Osteocyte (in vitro differentiated cells): ENCODE measurements at regions not wholly inside any gene's neighbourhood (a gene's known extent, or its start where the extent isn't known, plus 50 kb on each side); places are given as distances from the start of the nearest gene placed in this dataset.
"Not testable (repeated sequence)": the region's sequence is repeated elsewhere in the genome, so short reads cannot be mapped to it uniquely, and the experiment has no call there.

ENCODE experiments used
- DNase-seq: peaks from one replicate; pipeline ENCODE4 v3.0.0; 2021; ENCODE audit warnings: mixed read lengths; ENCODE audit not compliant: unreplicated experiment; ENCODE audit errors: extremely low spot score
- H3K27ac Mint-ChIP-seq: one replicate; pipeline ENCODE4 v1.8.0; 2021; ENCODE audit warnings: mild to moderate bottlenecking, mixed read lengths; ENCODE audit not compliant: unreplicated experiment
- H3K27me3 Mint-ChIP-seq: one replicate; pipeline ENCODE4 v1.8.0; 2021; ENCODE audit warnings: mixed read lengths; ENCODE audit not compliant: unreplicated experiment
- H3K36me3 Mint-ChIP-seq: one replicate; pipeline ENCODE4 v1.8.0; 2021; ENCODE audit warnings: mixed read lengths; ENCODE audit not compliant: unreplicated experiment
- H3K4me1 Mint-ChIP-seq: one replicate; pipeline ENCODE4 v1.8.0; 2021; ENCODE audit warnings: mixed read lengths; ENCODE audit not compliant: unreplicated experiment
- H3K4me3 Mint-ChIP-seq: one replicate; pipeline ENCODE4 v1.8.0; 2021; ENCODE audit warnings: mild to moderate bottlenecking, moderate library complexity, mixed read lengths; ENCODE audit not compliant: unreplicated experiment
- H3K9me3 Mint-ChIP-seq: one replicate; pipeline ENCODE4 v1.8.0; 2021; ENCODE audit warnings: mixed read lengths; ENCODE audit not compliant: unreplicated experiment
- TF ChIP-seq, protein P1 (sequence below): fragments of 200-600 bp; sonication (generic); IDR thresholded peaks from 2 replicates; pipeline ENCODE4 v1.5.0; 2021; ENCODE audit warnings: antibody characterized with exemption, mild to moderate bottlenecking, moderate library complexity

DNA sequence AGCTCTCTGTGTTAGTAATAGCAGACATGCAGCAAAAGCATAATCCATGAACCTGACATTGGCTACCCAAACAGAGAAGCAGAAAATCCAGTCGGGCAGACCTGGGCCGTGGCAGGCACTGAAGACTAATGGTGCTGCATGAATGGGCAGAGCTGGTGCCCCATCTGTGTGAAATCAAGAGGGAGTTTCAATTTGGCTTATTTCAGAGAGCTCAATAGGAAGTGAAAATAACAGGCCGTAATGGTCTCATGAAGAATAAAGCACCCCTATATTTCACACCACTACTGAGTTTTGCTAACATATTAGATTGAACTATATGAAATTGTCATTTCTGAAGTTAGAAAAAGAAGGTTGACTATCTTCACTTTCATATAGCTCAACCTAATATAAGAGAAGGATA is 149.7 kb downstream of the ENC1 start:
- Mint-ChIP-seq H3K4me1 (peaks cover 3% of the 10 kb centered on the region), H3K36me3 (no peaks in the 10 kb centered on the region), H3K27me3 (no peaks in the 10 kb centered on the region), H3K4me3 (no peak overlapping the region), H3K27ac (no peak overlapping the region), H3K9me3 (no peaks in the 10 kb centered on the region)
- no peak for DNase-seq
- TF ChIP-seq, protein P1, sequence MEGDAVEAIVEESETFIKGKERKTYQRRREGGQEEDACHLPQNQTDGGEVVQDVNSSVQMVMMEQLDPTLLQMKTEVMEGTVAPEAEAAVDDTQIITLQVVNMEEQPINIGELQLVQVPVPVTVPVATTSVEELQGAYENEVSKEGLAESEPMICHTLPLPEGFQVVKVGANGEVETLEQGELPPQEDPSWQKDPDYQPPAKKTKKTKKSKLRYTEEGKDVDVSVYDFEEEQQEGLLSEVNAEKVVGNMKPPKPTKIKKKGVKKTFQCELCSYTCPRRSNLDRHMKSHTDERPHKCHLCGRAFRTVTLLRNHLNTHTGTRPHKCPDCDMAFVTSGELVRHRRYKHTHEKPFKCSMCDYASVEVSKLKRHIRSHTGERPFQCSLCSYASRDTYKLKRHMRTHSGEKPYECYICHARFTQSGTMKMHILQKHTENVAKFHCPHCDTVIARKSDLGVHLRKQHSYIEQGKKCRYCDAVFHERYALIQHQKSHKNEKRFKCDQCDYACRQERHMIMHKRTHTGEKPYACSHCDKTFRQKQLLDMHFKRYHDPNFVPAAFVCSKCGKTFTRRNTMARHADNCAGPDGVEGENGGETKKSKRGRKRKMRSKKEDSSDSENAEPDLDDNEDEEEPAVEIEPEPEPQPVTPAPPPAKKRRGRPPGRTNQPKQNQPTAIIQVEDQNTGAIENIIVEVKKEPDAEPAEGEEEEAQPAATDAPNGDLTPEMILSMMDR: no peak

DNA sequence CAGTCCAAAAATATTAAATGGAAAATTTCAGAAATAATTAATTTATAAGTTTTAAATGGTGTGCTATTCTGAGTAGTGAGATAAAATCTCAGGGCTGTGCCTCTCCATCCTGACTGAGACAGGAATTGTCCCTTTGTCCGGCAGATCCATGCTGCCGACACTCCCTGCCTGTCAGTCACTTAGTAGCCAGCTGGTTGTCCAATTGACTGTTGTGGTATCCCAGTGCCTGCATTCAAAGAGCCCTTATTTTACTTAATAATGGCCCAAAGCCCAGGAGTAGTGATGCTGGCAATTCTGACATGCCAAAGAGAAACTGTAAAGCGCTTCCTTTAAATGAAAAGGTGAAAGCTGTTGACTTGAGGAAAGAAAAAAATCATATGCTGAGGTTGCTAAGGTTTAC is 157.5 kb downstream of the ENC1 start:
- H3K27me3 Mint-ChIP-seq: no peaks in the 10 kb centered on the region
- DNase-seq: no peak
- no peaks in the 10 kb centered on the region for H3K36me3 Mint-ChIP-seq
- no peaks in the 10 kb centered on the region for H3K4me1 Mint-ChIP-seq
- no peaks in the 10 kb centered on the region for H3K9me3 Mint-ChIP-seq
- no peak overlapping the region for H3K4me3 Mint-ChIP-seq
- TF ChIP-seq, protein P1: no peak
- H3K27ac Mint-ChIP-seq: no peak overlapping the region

DNA sequence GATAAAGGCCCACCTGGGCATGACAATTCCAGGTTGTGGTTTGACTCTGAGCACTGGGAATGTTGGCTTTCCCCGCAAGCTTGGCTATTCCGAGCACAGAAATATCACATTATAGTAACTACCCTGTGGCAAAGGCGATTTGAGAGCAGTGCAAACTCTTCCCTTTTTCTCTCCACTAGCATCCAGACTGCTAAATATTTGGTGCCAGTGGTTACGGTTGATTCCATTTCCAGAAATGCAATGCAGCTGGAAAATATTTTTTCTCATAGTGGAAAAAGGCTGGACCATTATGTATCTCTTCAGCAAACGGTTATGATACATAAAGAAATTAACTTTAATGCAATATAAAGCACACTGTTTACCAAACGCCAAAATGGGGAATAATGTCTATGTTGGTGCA is 158.0 kb downstream of the ENC1 start:
- no peaks in the 10 kb centered on the region for H3K4me1 Mint-ChIP-seq
- no peak overlapping the region for H3K4me3 Mint-ChIP-seq
- DNase-seq: no peak
- H3K9me3 Mint-ChIP-seq: no peaks in the 10 kb centered on the region
- no peaks in the 10 kb centered on the region for H3K27me3 Mint-ChIP-seq
- H3K27ac Mint-ChIP-seq: no peak overlapping the region
- TF ChIP-seq, protein P1: no peak
- no peaks in the 10 kb centered on the region for H3K36me3 Mint-ChIP-seq

DNA sequence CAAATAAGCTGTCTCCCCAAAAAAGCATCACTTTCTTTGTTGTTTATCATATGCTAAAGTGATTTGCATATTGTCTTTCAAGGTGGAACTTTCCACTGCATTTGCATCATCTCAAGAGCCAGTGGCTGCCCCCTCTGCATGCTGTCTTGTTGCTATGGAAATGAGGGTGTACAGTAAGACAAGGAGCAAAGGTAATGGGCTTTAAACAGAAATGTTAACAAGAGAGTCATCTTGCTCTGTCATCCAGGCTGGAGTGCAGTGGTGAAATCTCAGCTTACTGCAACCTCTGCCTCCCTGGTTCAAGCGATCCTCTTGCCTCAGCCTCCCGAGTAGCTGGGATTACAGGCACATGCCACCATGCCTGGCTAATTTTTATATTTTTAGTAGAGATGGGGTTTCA is 159.2 kb downstream of the ENC1 start:
- not testable (repeated sequence) for H3K27me3 Mint-ChIP-seq, H3K4me1 Mint-ChIP-seq, H3K36me3 Mint-ChIP-seq, H3K9me3 Mint-ChIP-seq, H3K4me3 Mint-ChIP-seq, H3K27ac Mint-ChIP-seq, DNase-seq

DNA sequence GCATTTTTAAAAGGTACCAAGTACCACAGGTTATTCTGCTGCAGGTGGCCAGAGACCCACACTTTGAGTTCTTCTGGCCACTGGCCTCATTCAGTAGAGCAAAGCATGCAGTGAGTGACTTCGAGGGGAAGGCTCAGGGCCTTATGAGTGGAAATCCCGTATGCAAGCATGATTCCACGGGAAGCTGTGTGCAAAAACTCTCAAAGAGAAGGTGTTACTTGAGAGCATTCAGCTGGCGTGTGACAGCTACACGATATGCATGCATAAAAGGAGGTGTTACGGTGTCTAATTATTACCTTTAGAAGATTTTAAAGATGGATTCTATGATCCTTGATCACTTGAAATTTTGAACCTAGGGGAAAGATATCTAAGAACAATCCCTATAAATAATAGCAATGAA is 160.3 kb downstream of the ENC1 start:
- H3K9me3 Mint-ChIP-seq: no peaks in the 10 kb centered on the region
- H3K4me1 Mint-ChIP-seq: no peaks in the 10 kb centered on the region
- no peaks in the 10 kb centered on the region for H3K36me3 Mint-ChIP-seq
- no peak overlapping the region for H3K4me3 Mint-ChIP-seq
- DNase-seq: no peak
- peaks cover 7% of the 10 kb centered on the region for H3K27me3 Mint-ChIP-seq
- TF ChIP-seq, protein P1: no peak
- H3K27ac Mint-ChIP-seq: no peak overlapping the region

DNA sequence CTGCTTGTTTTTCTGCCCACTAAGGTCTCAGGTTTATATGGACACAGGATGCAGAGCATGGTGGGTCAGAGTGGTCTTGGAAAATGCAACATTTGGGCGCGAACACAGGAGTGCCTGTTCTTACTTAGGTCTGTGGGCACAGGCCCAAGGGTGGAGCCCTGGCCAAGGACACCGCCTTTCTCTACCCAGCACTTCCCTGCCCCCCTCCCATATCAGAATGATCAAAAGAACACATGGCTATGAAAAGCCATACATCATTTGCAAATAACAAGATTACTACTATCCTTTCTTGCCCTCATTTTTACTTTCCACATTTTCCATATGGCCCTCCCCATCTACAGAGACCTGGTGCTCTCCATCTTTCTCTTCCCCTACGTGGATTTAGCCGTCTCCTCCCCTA is 162.2 kb downstream of the ENC1 start:
- Mint-ChIP-seq H3K36me3 (no peaks in the 10 kb centered on the region), H3K9me3 (no peaks in the 10 kb centered on the region), H3K27me3 (peaks cover 7% of the 10 kb centered on the region), H3K4me1 (no peaks in the 10 kb centered on the region), H3K4me3 (no peak overlapping the region), H3K27ac (no peak overlapping the region)
- DNase-seq: no peak
- TF ChIP-seq, protein P1: no peak
